ENCODE measurements at regions not wholly inside any gene's neighbourhood (a gene's known extent, or its start where the extent isn't known, plus 50 kb on each side); places are given as distances from the start of the nearest gene placed in this dataset.

GRCh38 chr5:164010900-164011299 is 505.5 kb downstream of the MAT2B start:
- TF ChIP-seq CTCF (IDR thresholded peaks at IDR 0.05): no peak

- TF ChIP-seq CTCF (IDR thresholded peaks at IDR 0.05): no peak
Observed at GRCh38 chr5:164012371-164012770, 507.0 kb downstream of the MAT2B start.

GRCh38 chr5:164013077-164013670 is 507.8 kb downstream of the MAT2B start:
- peak; percentile 76 for TF ChIP-seq CTCF (IDR thresholded peaks at IDR 0.05)

GRCh38 chr5:164020116-164020515 is 514.7 kb downstream of the MAT2B start:
- TF ChIP-seq CTCF (IDR thresholded peaks at IDR 0.05): no peak

- TF ChIP-seq CTCF (IDR thresholded peaks at IDR 0.05): no peak
Observed at GRCh38 chr5:164027738-164028137, 522.3 kb downstream of the MAT2B start.

GRCh38 chr5:164038128-164038783 is 532.8 kb downstream of the MAT2B start:
- TF ChIP-seq CTCF (IDR thresholded peaks at IDR 0.05): no peak

GRCh38 chr5:164041105-164041504 is 535.7 kb downstream of the MAT2B start:
- no peak for TF ChIP-seq CTCF (IDR thresholded peaks at IDR 0.05)

Data from LNCAP (cell line).